ENCODE measurements at regions not wholly inside any gene's neighbourhood (a gene's known extent, or its start where the extent isn't known, plus 50 kb on each side); places are given as distances from the start of the nearest gene placed in this dataset.

DNA sequence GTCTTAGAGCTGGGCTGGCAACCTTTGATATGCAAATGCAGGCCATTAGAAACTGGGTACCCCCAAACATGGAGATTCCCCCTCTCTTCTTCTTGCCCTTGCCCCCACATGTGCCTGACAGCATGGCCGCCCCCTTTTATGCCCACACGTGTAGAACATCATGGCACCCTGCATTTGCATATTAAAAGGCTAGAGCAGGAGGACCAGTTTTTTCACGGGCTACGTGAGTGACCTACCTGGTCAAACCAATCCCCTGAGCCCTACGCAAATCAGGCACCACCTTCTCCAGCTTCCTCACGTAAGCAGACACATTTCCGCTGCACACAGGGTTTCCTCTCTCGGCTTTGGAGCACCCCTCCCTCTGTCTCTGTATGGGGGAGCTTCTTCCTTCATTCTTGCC is 110.9 kb upstream of the COPS8 start:
- no peak for DNase-seq (ENCODE audit: low read depth)

DNA sequence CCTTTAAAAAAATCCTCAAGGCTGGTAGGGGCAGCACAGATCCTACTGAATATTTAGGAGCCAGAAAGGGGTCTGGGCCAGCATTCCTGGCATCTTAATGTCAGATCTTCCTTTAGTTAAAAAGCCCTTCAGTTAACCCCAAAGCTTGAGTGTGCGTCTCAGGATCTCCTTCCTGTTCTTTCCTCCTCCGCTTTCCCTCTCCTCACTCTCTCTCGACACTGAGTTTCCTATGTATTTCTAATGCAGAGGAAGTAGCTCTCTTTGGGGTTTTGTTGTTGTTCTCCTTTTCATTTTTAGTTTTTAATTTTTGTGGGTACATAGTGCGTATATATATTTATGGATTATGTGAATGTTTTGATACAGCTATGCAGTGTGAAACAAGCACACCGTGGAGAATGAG is 109.9 kb upstream of the COPS8 start:
- no peak for DNase-seq (ENCODE audit: low read depth)

DNA sequence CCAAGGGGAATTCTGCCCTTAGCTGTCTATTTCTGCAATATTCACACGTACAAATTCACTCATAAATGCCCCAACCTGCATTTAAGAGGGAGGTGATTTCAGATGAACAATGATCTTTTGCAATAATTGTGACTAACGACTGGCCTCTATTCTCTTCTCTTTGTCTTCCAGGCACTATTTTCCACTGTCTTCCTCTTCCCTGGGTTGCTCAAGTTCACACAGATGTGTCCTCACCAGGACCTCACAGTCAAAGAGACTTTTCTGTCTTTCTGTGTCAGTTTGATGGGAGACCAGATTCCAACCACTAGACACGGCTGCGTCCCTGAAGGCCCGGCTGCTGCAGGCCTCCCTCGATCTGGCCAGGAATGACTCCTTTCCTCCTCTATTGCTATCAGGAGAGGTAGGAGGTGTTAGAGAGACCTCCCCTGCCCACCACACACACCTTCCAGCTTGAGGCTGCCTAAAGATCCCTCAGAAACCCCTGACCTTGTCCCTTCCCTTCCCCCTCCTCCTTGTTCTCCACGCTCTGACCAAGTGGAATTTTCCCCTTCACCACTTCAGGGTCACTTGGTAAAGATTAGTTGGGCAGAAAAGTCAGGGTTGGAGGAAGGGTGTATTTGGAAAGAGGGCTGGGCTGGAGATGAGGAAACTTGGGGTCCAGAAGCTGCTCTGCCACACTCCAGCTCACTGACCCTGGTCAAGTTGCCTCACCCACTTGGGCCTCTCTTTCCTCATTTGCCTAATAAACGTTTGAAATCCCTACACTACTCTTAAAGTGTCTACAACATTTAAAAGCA is 109.2 kb upstream of the COPS8 start:
- DNase-seq (ENCODE audit: low read depth): no peak

DNA sequence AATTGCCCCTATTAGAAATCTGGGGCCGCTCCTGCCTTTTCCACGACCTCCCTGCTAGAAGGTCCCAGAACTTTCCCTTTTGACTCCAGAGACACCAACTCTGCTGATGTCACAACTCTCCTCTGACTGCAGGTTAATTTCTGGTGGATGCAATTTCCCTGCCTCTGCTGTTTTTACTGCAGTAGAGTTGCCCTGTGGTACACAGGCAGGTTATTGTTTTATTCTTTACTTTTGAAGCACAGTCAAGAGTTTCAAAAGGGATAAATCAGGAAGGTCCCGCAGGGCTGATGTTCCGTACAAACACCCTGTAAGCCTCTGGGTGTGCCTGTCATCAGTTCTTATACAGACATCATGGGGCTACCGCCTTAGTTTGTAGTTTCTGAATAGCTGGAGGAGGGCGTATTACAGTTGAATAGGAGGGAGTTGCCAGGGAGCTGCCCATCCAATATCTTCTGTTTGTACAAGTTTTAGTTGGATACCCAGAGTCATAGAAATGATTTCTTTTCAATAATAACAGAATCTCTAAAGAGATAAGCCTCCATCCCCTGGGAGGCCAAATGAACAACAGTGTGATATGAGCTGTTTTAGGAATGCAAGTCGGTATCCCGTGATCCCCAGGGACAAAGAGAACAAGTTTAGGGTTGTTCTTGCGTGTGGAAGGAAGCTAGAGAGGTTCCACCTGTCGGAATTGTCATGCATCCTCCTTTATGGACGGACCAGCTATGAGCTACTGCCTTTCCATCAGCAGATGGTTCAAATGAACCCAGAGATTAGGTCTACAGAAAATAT is 108.4 kb upstream of the COPS8 start:
- no peak for DNase-seq (ENCODE audit: low read depth)

DNA sequence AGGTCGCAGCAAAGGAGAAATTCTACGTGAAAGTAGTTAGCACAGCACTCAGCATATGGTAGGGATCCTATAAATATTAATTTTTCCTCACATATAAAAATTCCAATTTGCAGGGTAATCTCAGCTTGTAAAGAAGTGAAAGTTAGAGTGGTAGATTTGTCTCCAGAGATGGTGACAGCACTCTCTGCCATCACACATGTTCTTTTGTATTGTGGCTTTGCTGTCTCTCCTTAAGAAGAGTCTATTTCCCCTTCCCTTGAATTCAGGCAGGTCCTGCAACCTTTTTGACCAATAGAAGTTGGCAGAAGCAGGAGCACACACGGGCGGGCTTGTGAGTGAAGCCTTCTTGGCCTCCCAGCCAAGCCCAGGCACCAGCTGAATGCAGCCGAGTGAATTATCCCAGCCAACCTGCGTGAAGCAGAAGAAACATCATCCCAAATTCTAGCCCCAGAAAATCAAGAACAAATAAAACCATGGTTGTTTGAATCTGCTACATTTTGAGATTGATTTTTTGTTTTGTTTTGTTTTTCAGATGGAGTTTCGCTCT is 107.8 kb upstream of the COPS8 start:
- DNase-seq (ENCODE audit: low read depth): no peak

DNA sequence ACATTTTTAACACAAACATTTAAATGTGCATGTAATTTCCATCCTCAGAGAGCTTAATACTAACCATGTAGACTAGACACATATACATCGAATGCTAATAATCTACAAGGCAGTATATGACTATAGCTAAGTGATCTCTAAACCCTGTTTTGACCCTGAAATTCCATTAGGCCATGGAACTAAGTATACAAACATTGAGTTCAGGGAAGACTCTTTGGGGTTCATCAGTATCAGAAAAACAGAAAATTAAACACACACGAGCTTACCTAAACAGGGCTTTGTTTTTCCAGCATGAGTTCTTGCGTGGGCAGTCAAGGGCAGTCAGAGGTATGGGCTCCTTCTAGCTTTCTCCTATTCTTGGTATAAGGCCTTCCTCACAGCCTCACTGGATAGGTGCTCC is 106.0 kb upstream of the COPS8 start:
- no peak for DNase-seq (ENCODE audit: low read depth)

DNA sequence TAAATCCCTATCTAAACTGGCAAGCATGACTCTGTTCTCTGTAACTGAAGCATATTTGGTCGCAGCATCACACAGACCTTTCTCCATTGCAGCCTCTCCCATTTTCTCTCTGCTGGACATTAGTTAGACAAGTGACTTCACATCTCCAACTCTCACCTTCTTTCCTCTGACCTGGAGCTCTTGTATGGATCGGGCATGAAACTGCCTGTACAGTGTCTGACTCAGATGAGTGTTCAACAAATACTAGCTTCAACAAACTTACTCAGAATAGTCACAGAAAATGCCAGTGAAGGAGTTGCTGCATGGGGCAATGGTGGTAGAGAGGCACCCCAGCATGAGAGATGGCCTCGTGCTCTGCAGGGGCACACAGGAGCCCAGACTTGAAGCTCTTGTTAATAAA is 104.7 kb upstream of the COPS8 start:
- DNase-seq (ENCODE audit: low read depth): no peak

DNA sequence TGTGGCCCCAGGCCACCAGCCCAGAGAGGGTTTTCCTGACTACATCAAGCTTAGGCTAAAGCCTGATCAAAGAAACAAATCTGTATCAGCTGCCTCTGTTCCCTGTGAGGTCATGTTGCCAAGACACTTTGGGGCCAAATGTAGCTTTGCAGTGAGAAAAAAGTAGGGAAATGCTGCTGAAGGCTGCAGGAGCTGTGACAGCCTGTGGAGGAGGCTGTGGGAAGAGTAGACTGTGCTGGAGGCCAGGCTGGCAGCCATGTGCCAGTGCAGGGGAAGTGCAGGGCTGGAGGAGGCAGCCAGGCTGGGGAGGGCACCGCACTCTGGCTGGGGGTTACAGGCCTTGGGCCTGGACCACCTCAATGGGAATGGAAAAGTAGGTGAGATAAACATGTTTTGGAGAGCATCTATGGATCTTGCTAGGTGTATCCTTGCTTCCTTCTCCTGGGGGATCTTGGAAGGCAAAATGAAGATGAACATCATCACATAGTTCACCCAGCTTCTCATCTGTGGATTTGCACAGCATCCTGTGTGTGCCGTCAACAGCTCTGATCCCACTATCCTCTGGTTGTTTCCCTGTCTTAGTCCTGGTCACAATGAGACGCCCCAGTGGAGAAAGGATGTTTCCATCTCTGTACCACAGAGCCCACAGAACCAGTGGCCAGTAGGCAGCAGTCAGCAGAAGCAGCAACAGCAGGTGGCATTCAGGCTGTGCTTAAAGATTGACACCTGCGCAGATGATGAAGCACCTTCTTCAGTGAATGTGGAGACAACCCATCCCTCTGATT is 103.8 kb upstream of the COPS8 start:
- DNase-seq (ENCODE audit: low read depth): no peak

DNA sequence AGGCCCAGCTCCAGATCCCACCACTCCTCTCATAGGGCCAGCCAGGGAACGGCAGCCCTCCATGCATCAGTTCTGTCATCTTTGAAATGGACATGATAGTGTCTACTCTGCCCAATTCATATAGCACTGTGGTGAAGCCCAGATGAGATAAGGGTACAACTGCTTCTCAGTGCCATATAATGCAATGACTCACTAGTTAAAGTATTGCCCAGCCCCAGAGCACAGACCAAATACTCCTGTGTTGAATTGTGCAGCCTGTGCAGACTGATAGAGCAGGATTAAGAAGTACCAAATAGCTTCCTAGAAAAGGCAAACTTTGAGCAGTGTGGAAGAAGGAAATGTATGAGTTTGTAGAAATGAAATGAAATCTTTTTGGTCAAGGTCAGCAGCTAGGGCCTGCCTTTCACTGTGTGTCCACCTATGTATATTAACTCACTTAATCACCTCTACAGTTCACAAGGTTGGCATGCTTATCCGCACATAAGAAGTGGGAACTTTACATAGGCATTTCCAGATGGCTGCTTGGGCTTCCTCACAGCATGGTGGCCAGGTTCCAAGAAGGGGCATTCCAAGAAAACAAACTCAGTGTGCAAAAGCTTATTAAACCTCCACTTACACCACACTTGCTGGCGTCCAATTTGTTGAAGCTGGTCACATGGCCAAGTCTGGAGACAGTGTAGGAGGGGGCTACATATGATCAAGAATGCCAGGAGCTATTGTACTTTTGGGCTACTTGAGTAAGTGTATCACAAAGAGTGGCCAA is 102.8 kb upstream of the COPS8 start:
- DNase-seq (ENCODE audit: low read depth): no peak

DNA sequence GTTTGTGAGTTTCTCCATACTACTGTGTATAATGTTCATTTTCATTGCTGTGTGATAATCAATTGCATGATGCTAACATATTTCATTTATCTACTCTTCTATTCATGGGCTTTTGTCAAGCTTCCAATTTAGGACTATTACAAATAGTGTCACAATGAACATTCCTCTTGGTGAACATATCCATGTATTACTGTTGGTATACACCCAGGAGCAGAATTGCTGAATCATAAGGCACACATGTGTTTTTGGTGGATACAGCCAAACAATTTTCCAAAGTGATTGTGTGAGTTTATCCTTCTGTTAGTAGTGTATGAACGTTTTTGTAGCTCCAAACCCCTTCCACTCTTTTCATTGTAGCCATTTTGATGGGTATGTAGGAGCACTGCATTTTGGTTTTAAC is 101.6 kb upstream of the COPS8 start:
- DNase-seq (ENCODE audit: low read depth): no peak

DNA sequence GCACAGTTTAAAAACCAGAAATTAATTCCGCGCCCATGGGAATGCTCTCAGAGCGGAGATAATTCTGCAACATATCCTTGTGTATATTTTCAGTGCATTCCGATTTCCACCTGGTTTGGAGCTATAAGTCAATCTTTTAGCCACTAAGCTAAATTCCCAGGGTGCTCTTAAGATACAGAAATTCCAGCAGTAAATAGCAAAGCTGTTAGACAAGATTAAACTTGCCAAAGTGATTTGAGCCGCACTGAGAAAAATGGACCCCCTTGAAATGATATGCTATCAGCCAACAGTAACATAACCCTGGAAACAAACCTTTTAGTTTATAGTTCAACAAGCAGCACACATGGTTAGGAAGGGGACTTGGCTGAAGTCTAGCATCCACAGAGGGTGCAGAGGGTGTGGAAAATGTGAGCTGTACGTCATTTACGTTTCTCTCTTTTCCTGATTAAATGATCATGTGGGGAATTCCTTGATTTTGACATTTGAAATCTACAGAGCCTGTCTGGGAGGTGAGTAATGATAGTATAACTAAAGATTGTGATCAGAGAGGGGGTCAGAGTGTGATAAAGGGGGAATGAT is 99.8 kb upstream of the COPS8 start:
- DNase-seq (ENCODE audit: low read depth): no peak

DNA sequence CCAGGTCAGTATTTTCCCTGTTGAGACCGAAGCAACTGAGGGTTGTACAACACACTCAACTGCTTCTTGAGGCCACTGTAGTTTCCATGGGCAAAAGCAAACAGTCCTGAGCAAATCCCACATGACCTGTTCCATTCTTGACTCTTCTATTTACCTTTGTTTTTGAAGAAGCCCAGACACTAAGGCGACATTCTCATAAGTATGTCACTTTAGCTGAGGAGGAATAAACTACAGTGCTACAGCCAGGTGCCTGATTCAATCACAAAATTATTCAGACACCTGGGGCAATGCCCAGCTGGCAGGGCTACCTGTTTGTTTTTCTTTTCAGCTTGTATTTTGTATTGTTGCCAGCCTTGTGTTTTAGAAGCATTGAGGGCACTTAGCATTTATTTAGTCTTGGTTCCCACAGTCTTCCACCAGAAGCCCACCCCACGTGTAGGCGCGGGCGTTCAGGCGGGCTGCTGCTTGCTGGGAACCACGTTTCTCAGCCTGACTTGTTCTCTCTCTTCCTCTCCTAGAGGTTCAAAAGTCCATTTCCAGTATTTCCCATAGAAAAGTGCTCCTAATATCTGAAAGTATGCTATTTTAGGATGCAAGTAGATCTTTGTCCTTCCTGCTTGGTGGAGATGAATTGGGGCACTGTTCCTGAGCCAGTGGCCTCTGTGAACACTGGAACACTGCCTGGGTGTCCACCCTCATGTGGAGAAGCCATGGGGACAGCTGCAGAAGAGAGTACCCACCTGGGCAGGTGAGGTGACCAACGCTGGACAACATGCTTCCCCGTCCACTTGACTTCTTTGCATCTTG is 99.0 kb upstream of the COPS8 start:
- DNase-seq (ENCODE audit: low read depth): no peak

DNA sequence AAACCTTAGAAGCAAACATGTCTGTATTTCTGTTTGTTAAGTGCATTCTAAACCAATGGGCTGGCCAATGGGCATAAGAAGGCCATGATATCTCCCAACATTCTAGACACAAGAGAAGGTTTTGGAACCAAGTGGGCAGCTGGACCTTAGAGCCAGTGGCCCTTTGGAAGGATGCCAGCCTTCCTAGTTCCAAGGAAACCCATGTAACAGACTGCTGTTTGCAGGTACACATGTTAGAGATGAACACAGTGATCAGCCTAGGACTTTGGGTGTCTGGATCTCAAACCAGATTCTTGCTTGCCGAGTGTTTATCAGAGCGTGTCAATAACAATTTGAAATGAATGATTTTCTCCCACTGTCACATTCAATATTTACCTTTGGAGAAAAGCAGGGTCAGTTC is 97.5 kb upstream of the COPS8 start:
- no peak for DNase-seq (ENCODE audit: low read depth)

DNA sequence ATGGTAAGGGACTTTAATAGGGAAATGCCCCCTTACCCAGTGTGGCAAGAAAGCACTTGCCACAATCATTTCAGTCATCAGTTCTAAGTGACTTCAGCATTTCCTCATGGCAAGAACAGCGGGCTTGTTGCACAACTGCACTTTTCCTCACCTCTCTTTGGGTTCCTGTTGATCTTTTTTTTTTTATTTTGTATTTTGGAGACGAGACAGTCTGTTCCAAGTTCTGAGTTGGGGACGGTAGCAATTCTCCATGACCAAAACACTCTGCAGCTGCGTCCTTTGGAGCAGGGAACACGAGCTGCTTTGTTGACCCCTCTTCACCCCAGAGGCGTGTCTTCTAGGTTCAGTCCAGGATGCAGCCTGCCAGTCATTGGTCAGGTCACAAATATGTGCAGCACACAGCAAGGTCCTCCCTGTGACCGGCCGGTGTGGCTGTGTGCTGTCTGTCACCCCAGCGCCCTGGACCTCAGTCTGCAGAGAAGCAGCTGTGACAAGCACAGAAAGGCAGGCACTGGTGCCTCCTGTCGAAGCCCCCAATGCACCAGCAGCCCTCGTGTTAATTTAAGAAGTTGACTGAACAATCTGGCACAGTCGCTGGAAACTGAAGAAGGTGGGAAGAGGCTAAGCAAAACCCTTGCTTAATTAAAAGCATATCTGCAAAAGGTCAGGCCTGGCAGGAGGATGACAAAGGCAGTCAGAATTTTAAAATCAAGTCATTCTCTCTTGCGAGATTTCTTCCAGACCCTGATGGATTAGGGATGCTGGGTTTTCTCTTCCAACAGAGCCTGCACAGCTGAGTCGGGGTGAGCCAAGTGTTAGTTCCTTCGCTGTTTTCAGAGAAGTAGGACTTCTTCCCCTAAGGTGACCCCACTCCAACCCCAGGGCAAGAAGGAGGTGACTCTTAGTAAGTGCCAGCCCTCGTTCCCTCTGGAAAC is 96.7 kb upstream of the COPS8 start:
- no peak for DNase-seq (ENCODE audit: low read depth)

DNA sequence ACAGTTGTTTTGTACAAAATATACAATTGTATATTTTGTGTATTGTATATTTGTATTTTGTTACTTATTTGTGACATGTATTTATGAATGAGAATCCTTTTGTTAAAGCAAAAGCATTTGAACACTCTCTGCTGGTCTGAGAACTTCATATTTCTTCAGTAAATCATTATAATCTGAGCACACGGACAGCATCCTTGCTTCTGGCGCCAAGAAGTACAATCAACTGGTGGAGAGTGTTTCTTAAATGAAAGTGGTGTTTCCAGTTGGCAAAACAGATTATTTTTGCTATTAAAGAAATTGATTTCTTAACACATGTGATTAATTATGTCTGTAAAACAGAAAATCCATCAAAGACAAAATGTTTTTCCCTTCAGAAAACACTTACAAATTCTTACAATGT is 95.1 kb upstream of the COPS8 start:
- no peak for DNase-seq (ENCODE audit: low read depth)

DNA sequence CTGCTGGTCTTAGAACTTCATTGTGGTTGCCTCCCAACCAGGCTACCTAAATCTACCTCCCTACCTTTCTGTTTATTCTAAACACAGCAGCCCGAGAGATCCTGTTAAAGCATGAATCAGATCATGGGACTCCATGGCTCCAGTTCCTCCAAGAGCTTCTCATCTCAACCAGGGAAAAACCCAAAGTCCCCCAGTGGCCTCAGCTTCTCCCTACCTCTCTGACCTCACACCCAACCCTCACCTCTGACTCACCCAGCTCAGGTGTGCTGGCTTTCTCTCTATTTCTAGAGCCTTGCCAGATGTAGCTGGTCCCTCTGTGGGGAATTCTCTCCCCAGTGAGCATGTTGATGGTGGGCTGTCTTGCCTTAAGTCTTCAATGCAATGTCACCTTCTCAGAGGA is 93.8 kb upstream of the COPS8 start:
- no peak for DNase-seq (ENCODE audit: low read depth)

DNA sequence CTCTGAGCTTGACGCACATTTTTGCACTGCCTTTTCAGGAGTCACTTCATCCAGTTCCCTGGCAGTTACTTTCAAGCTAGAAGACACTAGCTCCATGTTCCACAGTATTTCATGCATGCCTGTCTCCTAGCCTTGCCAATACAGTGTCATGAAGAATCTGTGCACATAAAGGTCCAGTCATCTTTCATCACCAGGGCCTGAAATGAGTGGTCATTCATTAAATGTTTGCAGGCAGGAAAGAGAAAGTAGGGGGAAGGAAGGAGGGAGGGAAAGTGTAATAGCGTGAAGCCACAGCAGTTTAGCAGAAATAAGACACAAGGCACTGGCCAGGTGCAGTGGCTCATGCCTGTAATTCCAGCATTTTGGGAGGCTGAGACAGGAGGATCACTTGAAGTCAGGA is 92.4 kb upstream of the COPS8 start:
- DNase-seq (ENCODE audit: low read depth): no peak

DNA sequence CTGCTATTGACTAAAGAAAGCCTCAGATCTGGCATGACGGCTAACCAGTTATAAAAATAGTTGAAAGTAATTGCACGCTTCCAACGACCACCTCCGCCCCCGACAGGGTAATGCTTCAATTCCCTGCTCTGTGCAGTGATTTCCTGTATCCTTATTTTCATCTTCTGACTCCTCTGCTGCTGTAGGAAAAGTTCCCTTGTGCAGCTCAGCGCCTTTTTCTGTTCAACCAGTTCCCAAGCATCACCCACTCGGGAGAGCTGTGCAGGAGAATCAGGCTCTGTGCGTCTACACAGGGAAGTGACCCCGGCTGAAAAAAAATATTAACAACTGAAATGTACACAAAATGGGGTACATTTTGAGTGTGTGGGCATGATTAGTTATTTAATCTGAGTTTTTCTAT is 91.3 kb upstream of the COPS8 start:
- DNase-seq (ENCODE audit: low read depth): no peak

DNA sequence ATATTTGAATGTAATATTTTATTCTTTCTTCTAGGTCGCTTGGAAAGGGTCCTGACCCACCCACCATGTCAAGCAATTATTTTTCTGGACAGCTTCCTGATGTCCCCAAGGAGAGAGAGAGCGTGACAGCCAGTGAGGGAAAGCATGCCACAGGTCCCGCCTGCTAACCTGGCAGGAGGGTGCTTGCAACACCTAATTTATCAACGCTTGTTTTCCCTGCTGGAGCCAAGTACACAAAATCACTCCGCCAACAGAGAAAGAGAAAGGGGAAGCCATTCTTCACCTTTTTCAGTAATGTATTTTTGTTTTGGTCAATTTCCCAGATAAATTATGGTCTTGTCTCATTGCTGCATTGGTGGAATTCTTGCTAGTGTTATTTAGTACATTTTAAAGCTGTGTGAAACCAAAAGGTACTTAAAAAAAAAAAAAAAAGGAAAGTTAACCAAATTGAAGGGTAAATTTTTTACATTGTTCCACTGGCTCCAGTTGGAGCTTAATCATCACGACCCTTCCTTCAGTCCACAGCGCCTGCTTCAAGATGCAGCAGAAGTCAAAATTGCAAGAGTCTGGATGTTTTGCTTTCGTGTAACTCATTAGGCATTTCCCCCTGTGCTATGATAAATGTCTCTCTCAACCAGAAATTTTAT is 88.5 kb upstream of the COPS8 start:
- DNase-seq (ENCODE audit: low read depth): no peak

All from EH (cell line).